Liver (tissue), 8 donors: ENCODE measurements at regions not wholly inside any gene's neighbourhood (a gene's known extent, or its start where the extent isn't known, plus 50 kb on each side); places are given as distances from the start of the nearest gene placed in this dataset.

Experiments used
- DNase-seq: peaks from one replicate; pipeline ENCODE4 v3.0.0-alpha.2; 2017; ENCODE audit warnings: low spot score
- H3K27ac ChIP-seq, 2 donors: one replicate each; pipeline ENCODE4 v1.7.0; 2013; ENCODE audit warnings: inconsistent platforms in 2 of 2, low read length in 2 of 2, control low read depth in 1 of 2, low read depth in 1 of 2, mild to moderate bottlenecking in 1 of 2
- H3K27me3 ChIP-seq, 4 donors: one replicate each; pipeline versions ENCODE4 v1.6.1 to v1.7.0; 2013; ENCODE audit warnings: low read length in 3 of 4, inconsistent platforms in 1 of 4, mild to moderate bottlenecking in 1 of 4, moderate library complexity in 1 of 4; ENCODE audit not compliant: control insufficient read depth in 4 of 4, insufficient read depth in 4 of 4
- H3K36me3 ChIP-seq, 4 donors: one replicate each; pipeline versions ENCODE4 v1.6.1 to v1.7.0; 2013; ENCODE audit warnings: low read length in 3 of 4, mild to moderate bottlenecking in 3 of 4, low read depth in 1 of 4, moderate library complexity in 1 of 4; ENCODE audit not compliant: control insufficient read depth in 4 of 4, insufficient read depth in 3 of 4
- H3K4me1 ChIP-seq, 4 donors: one replicate each; pipeline versions ENCODE4 v1.6.1 to v1.7.0; 2013; ENCODE audit warnings: low read length in 3 of 4, mild to moderate bottlenecking in 3 of 4, moderate library complexity in 1 of 4; ENCODE audit not compliant: control insufficient read depth in 4 of 4, insufficient read depth in 4 of 4
- H3K4me3 ChIP-seq, 3 donors: one replicate each; pipeline versions ENCODE4 v1.6.1 to v1.7.0; 2013; ENCODE audit warnings: low read length in 3 of 3, control low read depth in 1 of 3, low read depth in 1 of 3, mild to moderate bottlenecking in 1 of 3
- H3K9ac ChIP-seq, 2 donors: one replicate each; pipeline ENCODE4 v1.7.0; 2013; ENCODE audit warnings: low read length in 2 of 2, mild to moderate bottlenecking in 2 of 2, moderate library complexity in 2 of 2, control low read depth in 1 of 2, low read depth in 1 of 2
- H3K9me3 ChIP-seq, 4 donors: one replicate each; pipeline versions ENCODE4 v1.6.1 to v1.7.0; 2013; ENCODE audit warnings: low read length in 3 of 4; ENCODE audit not compliant: control insufficient read depth in 4 of 4
- ATF3 ChIP-seq: IDR thresholded peaks from 2 replicates; pipeline ENCODE4 v1.6.1; 2016; ENCODE audit warnings: antibody characterized with exemption
- CTCF ChIP-seq: fragments of 150-350 bp; IDR thresholded peaks from 2 replicates; pipeline ENCODE4 v1.5.1; 2017; ENCODE audit warnings: improper control_type of control experiment, low read depth, low read length; ENCODE audit not compliant: missing input control
- EGR1 ChIP-seq, 2 donors: IDR thresholded peaks; 2 replicates each; pipeline ENCODE4 v1.6.1; 2016 to 2018; ENCODE audit warnings: antibody characterized with exemption in 2 of 2, low read depth in 2 of 2
- FOXA1 ChIP-seq: IDR thresholded peaks from 2 replicates; pipeline ENCODE4 v1.6.1; 2016; ENCODE audit warnings: antibody characterized with exemption
- FOXA2 ChIP-seq: IDR thresholded peaks from 2 replicates; pipeline ENCODE4 v1.6.1; 2016; ENCODE audit warnings: antibody characterized with exemption
- GABPA ChIP-seq, 2 donors: IDR thresholded peaks in 1 of 2; conservative IDR thresholded peaks in 1 of 2; 2 replicates each; pipeline ENCODE4 v1.6.1; 2016; ENCODE audit warnings: antibody characterized with exemption in 2 of 2, mild to moderate bottlenecking in 1 of 2, moderate library complexity in 1 of 2
- HNF4A ChIP-seq, 2 donors: conservative IDR thresholded peaks; 2 replicates each; pipeline ENCODE4 v1.6.1; 2016; ENCODE audit warnings: antibody characterized with exemption in 2 of 2, mild to moderate bottlenecking in 2 of 2
- HNF4G ChIP-seq: IDR thresholded peaks from 2 replicates; pipeline ENCODE4 v1.6.1; 2016; ENCODE audit warnings: antibody characterized with exemption
- JUND ChIP-seq, 2 donors: IDR thresholded peaks; 2 replicates each; pipeline ENCODE4 v1.6.1; 2016; ENCODE audit warnings: antibody characterized with exemption in 2 of 2
- MAX ChIP-seq: IDR thresholded peaks from 2 replicates; pipeline ENCODE4 v1.6.1; 2016; ENCODE audit warnings: antibody characterized with exemption
- NR2F2 ChIP-seq: IDR thresholded peaks from 2 replicates; pipeline ENCODE4 v1.6.1; 2016; ENCODE audit warnings: antibody characterized with exemption
- RAD21 ChIP-seq, 2 donors: IDR thresholded peaks; 2 replicates each; pipeline ENCODE4 v1.6.1; 2016; ENCODE audit warnings: antibody characterized with exemption in 2 of 2, mild to moderate bottlenecking in 2 of 2
- REST ChIP-seq: IDR thresholded peaks from 2 replicates; pipeline ENCODE4 v1.6.1; 2016; ENCODE audit warnings: antibody characterized with exemption, mild to moderate bottlenecking
- RXRA ChIP-seq, 2 donors: IDR thresholded peaks; 2 replicates each; pipeline ENCODE4 v1.6.1; 2017 to 2018; ENCODE audit warnings: antibody characterized with exemption in 2 of 2, mild to moderate bottlenecking in 1 of 2
- SP1 ChIP-seq: IDR thresholded peaks from 2 replicates; pipeline ENCODE4 v1.6.1; 2018; ENCODE audit warnings: antibody characterized with exemption, mild to moderate bottlenecking
- TAF1 ChIP-seq: conservative IDR thresholded peaks from 2 replicates; pipeline ENCODE4 v1.6.1; 2016; ENCODE audit warnings: antibody characterized with exemption, mild to moderate bottlenecking
- YY1 ChIP-seq: IDR thresholded peaks from 2 replicates; pipeline ENCODE4 v1.6.1; 2016; ENCODE audit warnings: antibody characterized with exemption, mild to moderate bottlenecking
- WGBS: extraction: QIAGEN DNeasy Blood & Tissue Kit; methylation state at CpG from one replicate; pipeline ENCODE4 v1.1.7; 2013; 5-methylcytosine and 5-hydroxymethylcytosine counted together
- donor health status: healthy.
- donor health status: healthy.
- donor health status: healthy.
- donor health status: healthy.
- donor health status: healthy.

- Histone ChIP-seq H3K36me3 (no peaks in the 10 kb centered on the region), H3K9me3 (peaks cover 0 to 5% (median 1%) of the 10 kb centered on the region in 4 donors), H3K27ac (no peak overlapping the region), H3K4me1 (no peaks in the 10 kb centered on the region), H3K4me3 (no peak overlapping the region), H3K27me3 (no peaks in the 10 kb centered on the region), H3K9ac (no peak overlapping the region)
- 76% methylated on average over 4 of the region's 4 CpGs for WGBS
- DNase-seq: no peak
- TF ChIP-seq HNF4A (conservative IDR thresholded peaks at IDR 0.05) (no peak), GABPA (IDR thresholded peaks at IDR 0.05 in 1 of 2, conservative IDR thresholded peaks at IDR 0.05 in 1 of 2) (no peak), YY1 (no peak), FOXA2 (no peak), SP1 (no peak), EGR1 (IDR thresholded peaks at IDR 0.05; ENCODE audit: low read depth in 2 of 2) (no peak), JUND (IDR thresholded peaks at IDR 0.05) (no peak), NR2F2 (no peak), RXRA (IDR thresholded peaks at IDR 0.05) (no peak), FOXA1 (no peak), ATF3 (no peak), MAX (no peak), TAF1 (no peak), HNF4G (no peak), CTCF (no peak), RAD21 (IDR thresholded peaks at IDR 0.05) (no peak), REST (no peak)
These were observed 67.9 kb upstream of the SPINK5 start for GRCh38 chr5:147995846-147996245.

- no peak overlapping the region for H3K9ac ChIP-seq
These were observed 73.8 kb upstream of the SPINK5 start for GRCh38 chr5:147989994-147990393.

More at GRCh38 chr5:147989994-147990393, 73.8 kb upstream of the SPINK5 start:
- peaks cover 6 to 20% (median 13%) of the 10 kb centered on the region in 4 donors for H3K4me1 ChIP-seq
- no peak for TF ChIP-seq TAF1
- no peak for TF ChIP-seq ATF3
- TF ChIP-seq HNF4A (conservative IDR thresholded peaks at IDR 0.05): no peak
- no peak for TF ChIP-seq CTCF
- no peak for DNase-seq
- H3K9me3 ChIP-seq: no peaks in the 10 kb centered on the region
- H3K27me3 ChIP-seq: no peaks in the 10 kb centered on the region
- H3K4me3 ChIP-seq: no peak overlapping the region
- no peaks in the 10 kb centered on the region for H3K36me3 ChIP-seq
- no peak overlapping the region for H3K27ac ChIP-seq
